ENCODE measurements at regions not wholly inside any gene's neighbourhood (a gene's known extent, or its start where the extent isn't known, plus 50 kb on each side); places are given as distances from the start of the nearest gene placed in this dataset.
A peak's percentile ranks its signal among the peaks of the same experiment; 100 is the strongest.
"Not testable (repeated sequence)": the region's sequence is repeated elsewhere in the genome, so short reads cannot be mapped to it uniquely, and the experiment has no call there.

DNA sequence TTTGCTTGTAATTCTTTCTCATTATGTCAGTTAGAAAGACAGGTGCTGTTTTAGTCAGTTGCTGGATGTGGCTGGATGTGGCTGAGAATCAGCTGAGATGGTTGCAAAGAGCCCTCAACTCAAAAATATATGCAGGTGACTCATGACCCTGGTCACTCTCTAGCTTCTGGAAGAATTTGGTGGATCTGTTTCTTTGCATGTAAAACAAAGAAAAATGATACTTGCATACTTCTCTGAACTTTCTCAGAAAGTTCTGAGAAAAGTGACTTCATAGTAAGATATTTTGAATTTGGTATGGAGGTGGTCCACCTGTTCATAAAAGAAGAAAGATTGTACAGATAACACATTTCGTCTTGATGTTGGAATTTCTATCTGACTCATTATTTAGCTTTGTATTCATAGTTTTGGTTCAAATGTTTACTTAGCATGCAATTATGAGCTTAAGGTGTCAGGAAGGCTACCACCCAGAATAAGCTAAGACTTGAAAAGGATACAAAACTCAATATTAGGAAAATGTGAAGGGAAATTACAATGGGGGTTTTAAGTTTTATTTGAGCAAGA, 163.2 kb upstream of the OLIG3 start:
- no peak for DNase-seq

DNA sequence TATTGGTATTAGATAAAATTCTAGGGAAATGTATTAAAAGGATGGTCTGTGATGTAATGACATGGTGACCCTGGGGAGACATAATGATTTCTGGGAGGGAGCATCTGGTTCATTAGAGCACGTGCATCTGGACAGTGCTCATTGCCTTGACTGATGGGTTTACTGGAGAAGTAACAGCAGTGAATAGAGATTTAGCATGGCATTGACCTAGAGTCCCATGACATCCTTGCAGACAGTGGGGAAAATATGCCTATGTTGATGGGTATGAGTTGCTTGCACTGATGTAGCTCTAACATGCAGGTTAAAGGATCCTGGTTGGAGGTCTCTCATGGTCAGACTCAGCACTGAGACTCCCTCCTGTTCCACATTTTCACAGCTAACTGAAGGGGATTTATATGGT, 164.1 kb upstream of the OLIG3 start:
- no peak for DNase-seq

DNA sequence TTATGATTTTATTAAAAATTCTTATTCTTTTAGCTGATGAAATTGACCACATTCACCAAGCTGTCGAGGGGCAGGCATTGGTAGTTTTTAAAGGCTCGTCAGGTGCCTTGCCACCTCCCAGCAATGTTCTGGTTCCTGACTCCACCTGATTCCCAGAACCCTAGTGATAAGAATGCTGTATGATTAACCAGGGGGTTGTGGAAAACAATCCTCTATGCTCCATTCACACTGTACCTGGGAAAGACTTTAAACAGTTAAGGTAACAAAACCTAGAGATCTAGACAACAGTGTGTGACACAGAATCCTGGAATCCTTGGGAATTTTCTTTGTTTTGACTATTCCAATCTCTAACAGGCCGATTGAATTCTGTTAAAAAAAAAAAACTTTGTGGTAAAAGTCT, 165.7 kb upstream of the OLIG3 start:
- DNase-seq, result no peak

DNA sequence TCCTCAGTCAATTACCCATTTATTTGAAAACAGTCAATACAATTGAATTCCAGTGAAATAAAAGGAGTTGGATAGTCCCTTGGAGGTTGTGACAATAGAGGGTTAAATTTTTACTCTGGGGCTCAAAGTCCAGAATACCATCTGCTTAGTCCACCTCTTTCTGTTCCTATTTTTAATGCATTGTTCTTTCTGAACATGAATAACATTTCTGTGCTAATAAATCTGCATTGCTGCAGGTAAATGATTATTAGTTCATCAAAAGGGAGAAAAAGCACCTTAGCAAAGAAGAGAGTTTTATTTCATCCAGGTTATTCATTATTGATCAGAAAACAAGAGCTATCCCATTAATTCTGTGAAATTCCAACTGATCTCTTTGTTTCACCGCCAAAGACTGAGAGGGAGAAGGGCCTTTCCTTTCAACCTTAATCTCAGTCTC, 166.1 kb upstream of the OLIG3 start:
- no peak for DNase-seq

DNA sequence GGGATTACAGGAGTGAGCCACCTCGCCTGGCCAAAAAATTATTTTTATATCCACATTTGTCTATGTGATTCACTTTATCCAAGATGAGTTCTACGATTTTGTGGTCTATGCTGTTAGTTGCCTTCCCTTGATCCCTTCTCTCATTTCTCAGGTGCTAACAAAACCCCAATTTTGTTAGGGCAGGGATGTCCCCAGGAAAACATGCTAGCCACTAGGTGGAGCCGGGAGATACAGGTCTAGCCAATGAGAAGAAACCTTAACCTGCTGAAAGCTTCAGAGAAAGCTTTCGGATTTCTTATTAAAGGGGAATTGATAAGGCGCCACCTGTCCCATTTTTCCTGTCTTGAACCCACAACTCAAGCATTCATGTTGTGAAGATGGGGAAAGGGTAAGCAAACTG, 167.4 kb upstream of the OLIG3 start:
- peak; percentile 15 to 59 for DNase-seq

DNA sequence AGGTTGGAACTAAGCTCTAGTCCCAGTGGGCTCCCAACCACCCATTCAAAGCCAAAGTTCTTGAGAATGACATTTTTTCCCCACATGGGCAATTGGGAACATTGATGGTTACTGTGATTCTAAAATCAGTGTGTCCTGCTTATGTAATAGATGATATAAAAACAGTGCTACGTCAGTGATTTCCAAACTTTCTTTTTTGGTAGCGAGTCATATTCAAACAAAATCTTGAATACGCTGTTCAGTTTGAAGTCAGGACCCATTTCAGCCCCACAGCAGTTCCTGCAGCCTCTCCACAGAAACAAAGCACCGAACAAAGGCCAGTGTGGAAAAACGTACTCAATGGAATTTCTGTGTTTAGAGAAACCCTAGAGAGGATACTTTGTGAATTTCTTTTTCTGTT, 170.0 kb upstream of the OLIG3 start:
- DNase-seq, result no peak

DNA sequence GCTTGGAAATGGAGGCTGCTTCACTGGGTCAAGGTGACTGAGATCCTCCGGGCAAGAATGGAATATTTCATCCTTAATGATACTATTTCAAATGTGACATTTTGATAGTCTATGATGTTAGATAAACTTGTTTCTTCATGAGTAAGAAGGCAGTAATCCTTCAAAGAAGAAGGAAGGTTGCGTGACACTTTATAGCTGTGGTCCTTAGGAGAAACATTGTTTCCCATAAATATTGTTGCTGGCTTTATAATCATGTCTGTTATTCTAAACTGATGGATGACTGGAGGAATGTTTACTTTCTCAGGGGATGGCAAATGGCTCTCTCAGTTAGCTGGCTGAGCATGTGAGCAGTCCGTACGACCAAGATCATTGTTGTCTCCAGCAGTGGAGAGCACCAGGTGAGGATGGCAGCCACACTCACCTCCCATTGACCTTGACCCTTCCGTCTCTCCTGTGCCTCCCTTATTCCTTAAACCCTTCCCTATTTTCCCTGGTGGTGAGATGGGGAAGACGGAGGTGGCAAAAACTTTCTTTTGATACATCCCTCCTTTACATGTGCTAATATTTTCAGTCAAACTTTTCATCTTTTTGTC, 171.2 kb upstream of the OLIG3 start:
- no peak for DNase-seq

DNA sequence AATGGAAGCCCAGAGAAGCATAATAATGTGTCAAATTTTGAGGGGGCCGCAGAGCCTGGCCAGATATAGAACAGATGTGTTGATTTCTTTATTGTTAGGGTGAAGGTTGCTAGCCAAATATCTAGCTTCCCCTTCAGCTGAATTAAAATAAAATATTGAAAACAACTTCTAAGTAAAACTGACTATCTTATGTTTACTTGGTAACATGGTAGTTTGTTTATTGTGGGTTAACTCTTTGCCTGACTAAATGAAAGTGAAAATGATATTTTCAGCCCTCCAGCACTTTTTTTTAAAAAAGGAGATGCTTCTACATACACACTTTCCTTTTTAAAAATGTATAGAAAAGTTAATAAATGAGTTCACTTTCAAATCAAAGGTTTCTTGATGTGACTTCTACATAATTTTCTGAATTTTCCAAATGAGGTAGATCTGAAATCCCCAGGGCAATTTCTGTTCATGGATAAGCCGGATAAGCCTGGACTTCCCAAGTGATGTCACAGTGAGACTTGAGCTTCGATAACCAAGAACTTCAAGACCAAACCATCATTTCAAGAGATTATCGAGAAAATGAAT, 172.1 kb upstream of the OLIG3 start:
- DNase-seq, result no peak

DNA sequence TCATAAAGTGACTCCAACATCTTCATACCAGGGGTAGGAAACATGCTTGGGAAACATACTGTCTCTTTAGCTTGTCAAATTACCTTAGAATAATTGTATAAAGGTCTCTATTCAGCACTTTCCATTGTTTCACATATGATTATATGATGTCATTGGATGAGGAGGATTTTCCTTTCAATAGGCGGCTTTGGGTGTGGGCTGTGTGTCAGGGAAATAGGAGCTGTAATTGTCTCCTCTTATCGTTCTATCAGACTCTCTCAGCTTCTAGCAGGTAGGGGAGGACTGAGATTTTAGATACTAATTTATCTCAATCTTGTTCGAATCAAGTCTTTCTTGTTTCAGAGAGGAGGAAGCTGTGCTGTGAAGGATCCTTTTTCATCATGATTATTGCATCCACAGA, 179.4 kb upstream of the OLIG3 start:
- no peak for DNase-seq

DNA sequence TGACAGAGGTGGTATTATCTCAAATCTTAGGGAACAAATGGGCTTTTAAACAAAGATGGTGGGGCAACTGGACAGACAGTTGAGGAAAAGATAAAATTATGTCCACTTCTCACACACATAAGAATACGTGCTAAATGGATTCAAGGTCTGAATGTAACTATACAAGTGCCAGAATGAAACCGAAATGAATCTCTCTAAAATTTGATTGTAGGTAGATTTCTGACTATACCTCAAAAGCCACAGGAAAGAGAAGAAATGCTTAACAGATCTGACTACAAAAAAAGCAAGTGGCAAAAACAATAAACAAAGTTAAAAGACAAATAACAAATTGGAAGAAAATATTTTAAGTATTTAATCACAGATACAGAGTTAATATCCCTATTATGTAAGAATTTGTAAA, 182.7 kb upstream of the OLIG3 start:
- DNase-seq, result no peak

DNA sequence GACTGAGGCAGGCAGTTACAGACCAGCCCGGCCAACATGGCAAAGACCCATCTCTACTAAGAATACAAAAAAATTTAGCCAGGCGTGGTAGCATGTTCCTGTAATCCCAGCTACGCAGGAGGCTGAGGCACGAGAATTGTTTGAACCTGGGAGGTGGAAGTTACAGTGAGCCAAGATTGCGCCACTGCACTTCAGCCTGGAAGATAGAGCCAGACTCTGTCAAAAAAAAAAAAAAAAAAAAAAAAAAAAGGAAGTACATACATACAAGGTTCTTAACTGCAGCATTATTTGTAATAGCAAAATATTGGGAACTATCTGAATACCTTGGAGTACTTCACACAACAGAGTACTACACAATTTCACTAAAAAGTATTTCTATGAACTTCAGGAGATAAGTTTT, 183.5 kb upstream of the OLIG3 start:
- DNase-seq, result no peak

DNA sequence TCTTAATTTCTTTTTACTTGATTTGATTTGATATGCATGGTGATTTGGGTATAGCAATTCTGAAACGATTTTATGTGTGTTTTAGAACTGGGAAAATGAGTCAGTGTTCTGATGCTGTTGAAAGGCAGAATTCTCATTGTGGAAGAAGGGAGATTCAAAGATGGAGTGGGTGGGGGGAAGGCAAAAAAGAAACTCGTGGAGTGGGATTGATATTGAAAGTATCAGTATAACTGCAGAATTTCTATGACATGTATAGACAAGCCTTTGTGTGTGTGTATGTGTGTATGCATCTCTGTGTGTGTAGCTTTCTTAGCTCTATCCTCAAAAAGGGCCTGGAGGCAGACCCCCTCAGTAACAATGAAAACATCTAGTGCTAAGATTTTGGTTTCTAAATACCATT, 184.3 kb upstream of the OLIG3 start:
- no peak for DNase-seq

DNA sequence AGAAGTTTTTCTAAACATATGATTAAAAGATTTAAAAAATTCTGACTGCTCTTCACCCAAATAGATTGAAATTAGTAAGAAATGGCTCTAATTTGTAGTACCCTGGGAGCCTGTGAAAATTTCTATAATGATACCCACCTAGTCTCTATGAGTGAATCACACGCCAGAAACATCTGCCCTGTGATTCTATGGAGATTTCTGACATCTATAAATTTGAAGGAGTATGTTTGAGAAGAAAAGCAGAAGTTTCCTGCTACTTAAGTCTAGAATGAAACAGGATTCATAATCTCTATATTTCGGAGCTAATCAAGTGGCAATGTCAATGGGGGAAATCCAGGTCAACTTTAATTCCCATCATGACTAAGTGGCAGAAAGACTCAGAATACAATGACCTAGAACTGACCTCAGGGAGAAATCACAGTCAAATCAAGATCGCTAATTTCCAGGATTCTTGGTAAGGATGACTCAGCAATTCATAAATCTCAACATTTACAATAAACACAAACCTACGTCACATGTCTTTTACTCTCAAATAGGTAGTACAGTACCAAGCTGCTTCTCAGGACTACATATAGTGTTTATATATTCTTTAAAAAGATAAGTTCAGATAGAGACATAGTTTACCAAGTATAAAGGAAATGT, 186.2 kb upstream of the TNFAIP3 start:
- DNase-seq, result no peak

DNA sequence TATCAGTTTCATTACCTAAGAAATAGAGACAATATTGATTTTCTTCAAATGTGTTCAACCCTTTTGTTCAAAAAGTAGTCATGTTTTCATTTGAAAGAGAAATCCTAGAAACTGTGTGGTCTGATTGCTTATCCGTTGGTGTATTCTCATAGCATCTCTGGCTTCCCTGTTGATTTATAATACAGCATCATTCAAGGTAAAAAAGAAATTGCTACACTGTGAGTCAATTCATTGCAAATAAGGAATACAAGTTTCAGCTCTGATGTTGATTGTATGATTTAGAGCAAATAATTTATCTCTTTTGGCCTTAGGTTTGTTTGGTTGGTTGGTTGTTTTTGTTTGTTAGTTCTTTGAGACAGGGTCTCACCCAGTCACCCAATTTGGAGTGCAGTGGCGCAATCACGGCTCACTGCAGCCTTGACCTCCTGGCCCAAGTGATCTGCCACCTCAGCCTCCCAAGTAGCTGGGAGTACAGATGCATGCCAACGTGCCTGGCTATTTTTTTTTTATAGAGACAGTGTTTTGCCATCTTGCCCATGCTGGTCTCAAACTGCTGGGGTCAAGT, 185.5 kb upstream of the TNFAIP3 start:
- DNase-seq, result no peak

DNA sequence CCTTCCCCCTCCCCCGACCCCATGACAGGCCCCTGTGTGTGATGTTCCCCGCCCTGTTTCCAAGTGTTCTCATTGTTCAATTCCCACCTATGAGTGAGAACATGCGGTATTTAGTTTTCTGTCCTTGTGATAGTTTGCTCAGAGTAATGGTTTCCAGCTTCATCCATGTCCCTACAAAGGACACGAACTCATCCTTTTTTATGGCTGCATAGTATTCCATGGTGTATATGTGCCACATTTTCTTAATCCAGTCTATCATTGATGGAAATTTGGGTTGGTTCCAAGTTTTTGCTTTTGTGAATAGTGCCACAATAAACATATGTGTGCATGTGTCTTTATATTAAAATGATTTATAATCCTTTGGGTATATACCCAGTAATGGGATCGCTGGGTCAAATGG, 184.4 kb upstream of the TNFAIP3 start:
- DNase-seq, result not testable (repeated sequence)

DNA sequence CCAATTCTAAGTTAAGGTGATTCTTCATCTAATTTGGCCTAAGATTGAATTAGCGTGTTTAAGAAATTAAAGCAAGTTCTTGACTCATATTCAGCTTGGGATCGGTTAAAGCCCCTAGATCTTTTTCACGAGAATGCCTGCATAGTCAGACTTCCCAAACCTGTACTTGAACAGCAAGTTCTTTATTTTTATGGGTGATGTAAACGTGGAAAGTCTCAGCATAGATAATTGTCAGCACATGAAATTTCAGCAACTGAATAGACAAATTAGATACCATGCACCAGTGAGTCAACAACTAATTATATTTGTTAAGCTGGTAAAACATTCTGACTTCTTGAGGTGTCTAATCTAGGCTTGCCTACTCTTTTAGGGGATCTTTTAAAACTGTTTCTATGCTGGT, 183.1 kb upstream of the TNFAIP3 start:
- no peak for DNase-seq

DNA sequence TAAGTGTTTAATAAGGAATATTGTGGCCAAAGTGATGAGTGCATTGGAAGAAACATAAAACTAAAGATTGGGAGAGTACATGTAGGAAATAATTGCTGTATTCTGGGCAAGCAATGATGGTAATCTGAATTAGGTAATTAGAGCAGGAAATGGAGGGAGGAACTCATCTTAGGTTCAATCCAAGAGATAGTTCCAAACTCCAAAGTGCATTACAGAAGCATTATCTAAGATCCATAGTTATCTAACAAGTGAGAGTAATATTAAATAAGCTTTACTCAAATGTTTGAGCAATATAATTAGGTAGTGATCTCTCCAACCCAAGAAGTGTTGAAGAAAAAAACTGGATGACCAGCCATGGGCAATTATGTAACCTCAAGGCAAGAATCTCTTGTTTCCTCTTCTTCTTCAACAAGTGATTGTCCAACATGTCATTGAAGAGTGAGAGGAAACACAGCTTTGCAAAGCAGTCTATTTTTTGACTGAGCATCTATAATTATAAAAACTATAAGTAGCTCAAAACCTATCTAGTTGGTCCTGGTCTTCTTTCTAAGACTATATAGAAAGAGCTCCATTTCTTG, 181.2 kb upstream of the TNFAIP3 start:
- no peak for DNase-seq

DNA sequence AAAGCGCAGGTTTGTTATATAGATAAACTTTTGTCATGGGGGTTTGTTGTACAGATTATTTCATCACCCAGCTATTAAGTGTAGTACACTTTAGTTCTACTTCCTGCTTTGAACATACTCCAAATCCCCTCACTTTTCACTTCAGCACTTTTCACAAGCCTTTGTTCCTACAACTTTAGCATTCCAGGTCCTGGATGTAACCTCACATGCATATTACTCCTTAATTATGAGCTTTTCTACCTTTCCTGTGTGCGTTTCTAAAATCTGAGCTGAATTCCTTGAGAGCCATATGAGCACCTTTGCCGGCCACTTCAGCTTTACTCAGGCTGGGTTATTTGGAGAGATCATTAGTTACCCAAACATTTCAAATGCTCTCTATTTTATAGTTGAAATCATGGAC, 179.2 kb upstream of the TNFAIP3 start:
- no peak for DNase-seq

DNA sequence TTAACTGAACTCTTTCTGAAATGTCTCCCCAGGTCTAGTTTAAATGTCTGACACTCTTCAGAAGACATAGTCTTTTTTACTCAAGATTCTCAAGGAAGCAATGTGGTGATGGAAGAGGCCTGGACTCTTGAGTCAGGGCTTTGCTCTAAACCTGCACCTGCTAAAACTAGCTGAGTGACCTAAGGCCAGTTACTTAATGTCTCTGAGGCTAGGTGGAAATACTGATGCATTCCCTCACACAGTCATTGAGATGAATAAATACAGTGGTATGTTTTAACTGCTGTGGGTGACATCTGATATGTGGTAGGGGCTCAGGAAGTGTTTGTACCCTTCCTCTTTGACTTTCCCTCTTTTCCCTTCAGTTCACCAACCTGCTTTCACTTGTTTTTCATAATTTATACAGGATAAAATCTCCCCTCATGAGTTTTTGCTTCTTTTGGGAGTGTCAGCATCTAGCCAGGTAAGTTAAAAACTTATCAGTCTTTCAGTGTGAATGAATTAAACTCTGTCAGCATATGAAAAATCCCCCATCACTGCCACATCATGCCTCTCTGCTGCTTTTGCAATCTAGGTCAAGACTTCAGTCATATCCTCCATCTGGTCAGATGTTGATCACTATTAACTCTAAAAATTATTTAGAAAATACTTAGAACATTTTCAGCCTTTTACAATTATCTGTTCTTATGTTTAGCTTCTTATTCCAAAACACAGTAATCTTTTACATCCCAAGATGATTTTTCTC, 178.7 kb upstream of the TNFAIP3 start:
- no peak for DNase-seq

DNA sequence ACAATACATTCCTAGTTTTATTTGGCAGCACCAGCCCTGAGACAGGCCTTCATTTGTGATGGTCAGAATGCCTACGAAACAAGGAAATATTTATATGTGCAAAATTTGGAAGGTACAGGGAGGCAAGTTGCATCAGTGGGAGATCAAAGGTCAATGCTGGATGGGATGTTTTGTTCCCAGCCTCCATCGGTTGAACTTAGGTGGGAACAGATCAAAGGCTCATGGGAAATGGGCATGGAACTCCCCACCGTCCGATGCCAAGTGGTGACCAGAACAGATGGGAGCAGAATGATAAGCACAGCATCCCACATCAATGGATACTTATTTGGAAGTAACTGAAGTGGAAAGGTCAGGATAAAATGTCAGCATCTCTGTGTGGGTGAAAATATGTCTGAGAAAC, 177.7 kb upstream of the TNFAIP3 start:
- DNase-seq, result no peak

DNA sequence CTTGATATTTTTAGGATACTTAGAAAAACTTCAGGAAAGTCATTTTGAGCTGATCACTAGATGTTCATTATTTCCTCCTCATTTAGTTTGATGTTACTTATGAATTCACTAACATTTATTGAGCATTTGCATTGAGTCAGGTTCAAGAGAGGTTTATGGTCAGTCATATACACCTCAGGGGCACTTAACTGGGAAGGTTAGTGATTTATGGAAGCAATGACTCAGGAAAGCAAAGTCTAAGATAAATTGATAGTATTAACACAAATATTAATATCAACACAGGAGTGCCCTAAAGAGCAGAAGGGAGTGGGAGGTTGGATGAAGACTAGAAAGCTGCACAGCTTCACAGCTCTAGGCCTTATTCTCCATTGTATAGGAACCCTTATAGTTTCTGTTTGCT, 177.0 kb upstream of the TNFAIP3 start:
- DNase-seq, result no peak

DNA sequence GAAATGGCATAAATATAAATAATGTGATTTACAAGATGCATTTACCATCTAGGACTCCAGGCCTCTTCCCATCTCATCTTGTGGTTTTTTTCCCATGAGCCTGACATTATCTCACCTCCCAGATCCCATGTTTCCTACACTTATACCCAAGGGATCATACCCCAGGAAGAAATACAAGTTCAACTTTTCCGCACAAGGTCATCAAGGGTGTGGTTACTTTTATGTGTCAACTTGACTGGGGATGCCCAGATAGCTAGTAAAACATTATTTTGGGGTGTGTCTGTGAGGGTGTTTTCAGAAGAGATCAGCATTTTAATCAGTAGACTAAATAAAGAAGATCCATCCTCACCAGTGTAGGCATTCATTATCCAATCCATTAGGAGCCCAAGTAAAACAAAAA, 176.3 kb upstream of the TNFAIP3 start:
- DNase-seq, result no peak

DNA sequence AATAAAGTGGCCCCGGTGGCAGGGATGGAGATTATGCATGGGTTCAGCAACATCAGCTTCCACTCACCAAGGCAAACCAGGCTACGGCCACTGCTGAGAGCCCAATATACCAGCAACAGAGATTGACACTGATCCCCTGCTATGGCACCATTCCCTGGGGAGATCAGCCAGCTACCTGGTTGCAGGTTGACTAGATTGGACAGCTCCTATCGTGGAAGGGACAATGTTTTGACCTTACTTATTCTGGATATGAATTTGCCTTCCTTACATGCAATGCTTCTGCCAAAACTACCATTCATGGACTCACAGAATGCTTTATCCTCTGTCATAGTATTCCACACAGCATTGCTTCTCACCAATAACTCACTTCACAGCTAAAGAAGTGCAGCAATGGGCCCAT, 174.8 kb upstream of the TNFAIP3 start:
- DNase-seq, result no peak

All from activated CD4-positive, alpha-beta T cell treated with anti-CD3 and anti-CD28 coated beads for 4 hours (primary cell).